ENCODE measurements at regions not wholly inside any gene's neighbourhood (a gene's known extent, or its start where the extent isn't known, plus 50 kb on each side); places are given as distances from the start of the nearest gene placed in this dataset.

DNA sequence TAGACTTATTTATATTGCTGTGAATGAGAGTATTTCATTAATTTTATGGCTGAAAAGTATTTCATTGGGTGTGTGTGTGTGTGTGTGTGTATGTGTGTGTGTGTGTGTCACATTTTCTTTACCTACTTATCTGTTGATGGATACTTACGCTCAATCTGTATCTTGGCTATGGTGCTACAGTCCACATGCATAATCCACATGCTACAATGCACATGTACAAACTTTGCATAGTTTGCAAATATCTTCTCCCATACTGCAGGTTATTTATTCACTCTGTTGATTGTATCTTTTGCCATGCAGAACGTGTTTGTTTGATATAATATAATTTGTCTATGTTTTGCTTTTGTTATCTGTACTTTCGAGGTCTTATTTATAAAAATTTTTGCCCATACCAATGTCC, 167.8 kb downstream of the RAB28 start:
- Histone ChIP-seq H3K36me3 (ENCODE audit: control insufficient read depth in 3 of 3, insufficient read depth in 3 of 3, low read length in 3 of 3) (no peaks in the 10 kb centered on the region), H3K27me3 (ENCODE audit: control insufficient read depth in 3 of 3, insufficient read depth in 3 of 3, low read length in 3 of 3) (no peaks in the 10 kb centered on the region)

DNA sequence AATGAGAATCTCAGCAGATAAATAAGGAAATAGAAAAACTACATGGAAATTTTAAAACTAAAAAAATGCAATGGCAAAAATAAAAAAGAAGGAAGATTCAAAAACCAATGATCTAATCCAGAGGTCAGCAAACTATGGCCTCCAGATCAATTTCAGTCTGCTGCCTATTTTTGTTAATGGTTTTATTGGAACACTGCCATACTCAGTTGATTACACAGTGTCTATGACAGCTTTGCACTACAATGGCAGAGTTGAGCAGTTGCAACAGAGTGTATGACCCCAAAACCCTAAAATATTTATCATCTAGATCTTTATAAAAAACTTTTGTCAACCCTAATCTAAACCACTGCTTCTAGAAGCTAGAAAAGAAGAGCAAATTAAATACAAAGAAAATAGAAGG, 170.3 kb downstream of the RAB28 start:
- H3K27ac ChIP-seq (ENCODE audit: low read depth, low read length) = no peak overlapping the region
- H3K27me3 ChIP-seq (ENCODE audit: control insufficient read depth in 3 of 3, insufficient read depth in 3 of 3, low read length in 3 of 3) = no peaks in the 10 kb centered on the region
- no peaks in the 10 kb centered on the region for H3K36me3 ChIP-seq (ENCODE audit: control insufficient read depth in 3 of 3, insufficient read depth in 3 of 3, low read length in 3 of 3)
- no peaks in the 10 kb centered on the region for H3K4me1 ChIP-seq (ENCODE audit: control insufficient read depth in 3 of 3, insufficient read depth in 3 of 3, low read length in 3 of 3)
- no peak overlapping the region for H3K9ac ChIP-seq (ENCODE audit: low read depth in 1 of 3, low read length in 3 of 3)
- H3K4me3 ChIP-seq (ENCODE audit: low read length in 3 of 3) = no peak overlapping the region
- no peaks in the 10 kb centered on the region for H3K9me3 ChIP-seq (ENCODE audit: control insufficient read depth in 3 of 3, low read length in 3 of 3)

More for the DNA sequence above, 167.8 kb downstream of the RAB28 start:
- Histone ChIP-seq H3K4me1 (ENCODE audit: control insufficient read depth in 3 of 3, insufficient read depth in 3 of 3, low read length in 3 of 3) (no peaks in the 10 kb centered on the region), H3K9ac (ENCODE audit: low read depth in 1 of 3, low read length in 3 of 3) (no peak overlapping the region), H3K9me3 (ENCODE audit: control insufficient read depth in 3 of 3, low read length in 3 of 3) (no peaks in the 10 kb centered on the region), H3K4me3 (ENCODE audit: low read length in 3 of 3) (no peak overlapping the region), H3K27ac (ENCODE audit: low read depth, low read length) (no peak overlapping the region)

- Histone ChIP-seq H3K27ac (ENCODE audit: low read depth, low read length) (no peak overlapping the region), H3K9ac (ENCODE audit: low read depth in 1 of 3, low read length in 3 of 3) (no peak overlapping the region), H3K4me3 (ENCODE audit: low read length in 3 of 3) (no peak overlapping the region), H3K4me1 (ENCODE audit: control insufficient read depth in 3 of 3, insufficient read depth in 3 of 3, low read length in 3 of 3) (no peaks in the 10 kb centered on the region), H3K36me3 (ENCODE audit: control insufficient read depth in 3 of 3, insufficient read depth in 3 of 3, low read length in 3 of 3) (no peaks in the 10 kb centered on the region), H3K27me3 (ENCODE audit: control insufficient read depth in 3 of 3, insufficient read depth in 3 of 3, low read length in 3 of 3) (no peaks in the 10 kb centered on the region), H3K9me3 (ENCODE audit: control insufficient read depth in 3 of 3, low read length in 3 of 3) (no peaks in the 10 kb centered on the region)
Observed at GRCh38 chr4:13312264-13312663, 171.9 kb downstream of the RAB28 start.

DNA sequence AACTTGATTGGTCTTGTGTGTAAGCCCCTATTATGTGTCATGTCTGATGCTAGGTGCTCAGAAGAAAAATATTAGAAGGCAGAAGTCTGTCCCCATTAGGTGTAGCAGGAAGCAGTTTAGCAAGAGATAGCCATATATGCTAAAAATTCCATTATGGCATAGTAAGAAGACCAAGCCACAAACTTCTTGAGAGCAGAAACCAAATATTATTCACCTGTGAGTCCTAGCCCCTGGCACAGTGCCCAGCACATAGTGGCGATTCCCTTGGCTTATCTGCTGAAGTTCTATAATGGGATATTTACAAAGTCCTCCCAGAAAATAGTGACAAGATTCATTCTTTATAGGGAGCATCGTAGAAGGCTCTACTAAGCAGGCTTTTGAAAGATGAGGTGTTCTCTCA, 174.4 kb downstream of the RAB28 start:
- no peaks in the 10 kb centered on the region for H3K9me3 ChIP-seq (ENCODE audit: control insufficient read depth in 3 of 3, low read length in 3 of 3)
- H3K36me3 ChIP-seq (ENCODE audit: control insufficient read depth in 3 of 3, insufficient read depth in 3 of 3, low read length in 3 of 3) = no peaks in the 10 kb centered on the region
- H3K4me3 ChIP-seq (ENCODE audit: low read length in 3 of 3) = no peak overlapping the region
- no peak overlapping the region for H3K9ac ChIP-seq (ENCODE audit: low read depth in 1 of 3, low read length in 3 of 3)
- H3K4me1 ChIP-seq (ENCODE audit: control insufficient read depth in 3 of 3, insufficient read depth in 3 of 3, low read length in 3 of 3) = no peaks in the 10 kb centered on the region
- no peaks in the 10 kb centered on the region for H3K27me3 ChIP-seq (ENCODE audit: control insufficient read depth in 3 of 3, insufficient read depth in 3 of 3, low read length in 3 of 3)
- H3K27ac ChIP-seq (ENCODE audit: low read depth, low read length) = no peak overlapping the region

GRCh38 chr4:13306356-13306755, 177.8 kb downstream of the RAB28 start:
- Histone ChIP-seq H3K27me3 (ENCODE audit: control insufficient read depth in 3 of 3, insufficient read depth in 3 of 3, low read length in 3 of 3) (no peaks in the 10 kb centered on the region), H3K4me1 (ENCODE audit: control insufficient read depth in 3 of 3, insufficient read depth in 3 of 3, low read length in 3 of 3) (peaks cover 0 to 3% (median 0%) of the 10 kb centered on the region in 3 donors), H3K36me3 (ENCODE audit: control insufficient read depth in 3 of 3, insufficient read depth in 3 of 3, low read length in 3 of 3) (no peaks in the 10 kb centered on the region), H3K27ac (ENCODE audit: low read depth, low read length) (no peak overlapping the region), H3K9ac (ENCODE audit: low read depth in 1 of 3, low read length in 3 of 3) (no peak overlapping the region), H3K4me3 (ENCODE audit: low read length in 3 of 3) (no peak overlapping the region), H3K9me3 (ENCODE audit: control insufficient read depth in 3 of 3, low read length in 3 of 3) (no peaks in the 10 kb centered on the region)

GRCh38 chr4:13302876-13303275, 181.3 kb downstream of the RAB28 start:
- H3K4me1 ChIP-seq (ENCODE audit: control insufficient read depth in 3 of 3, insufficient read depth in 3 of 3, low read length in 3 of 3) = peaks cover 0 to 3% (median 0%) of the 10 kb centered on the region in 3 donors
- H3K27ac ChIP-seq (ENCODE audit: low read depth, low read length) = no peak overlapping the region

GRCh38 chr4:13299343-13299742, 184.8 kb downstream of the RAB28 start:
- Histone ChIP-seq H3K27me3 (ENCODE audit: control insufficient read depth in 3 of 3, insufficient read depth in 3 of 3, low read length in 3 of 3) (no peaks in the 10 kb centered on the region), H3K9me3 (ENCODE audit: control insufficient read depth in 3 of 3, low read length in 3 of 3) (peaks cover 0 to 9% (median 6%) of the 10 kb centered on the region in 3 donors), H3K36me3 (ENCODE audit: control insufficient read depth in 3 of 3, insufficient read depth in 3 of 3, low read length in 3 of 3) (no peaks in the 10 kb centered on the region), H3K27ac (ENCODE audit: low read depth, low read length) (no peak overlapping the region), H3K9ac (ENCODE audit: low read depth in 1 of 3, low read length in 3 of 3) (no peak overlapping the region), H3K4me1 (ENCODE audit: control insufficient read depth in 3 of 3, insufficient read depth in 3 of 3, low read length in 3 of 3) (peaks cover 0 to 3% (median 0%) of the 10 kb centered on the region in 3 donors), H3K4me3 (ENCODE audit: low read length in 3 of 3) (no peak overlapping the region)

More at GRCh38 chr4:13302876-13303275, 181.3 kb downstream of the RAB28 start:
- H3K36me3 ChIP-seq (ENCODE audit: control insufficient read depth in 3 of 3, insufficient read depth in 3 of 3, low read length in 3 of 3) = no peaks in the 10 kb centered on the region
- H3K9me3 ChIP-seq (ENCODE audit: control insufficient read depth in 3 of 3, low read length in 3 of 3) = peaks cover 0 to 4% (median 0%) of the 10 kb centered on the region in 3 donors
- H3K27me3 ChIP-seq (ENCODE audit: control insufficient read depth in 3 of 3, insufficient read depth in 3 of 3, low read length in 3 of 3) = no peaks in the 10 kb centered on the region
- no peak overlapping the region for H3K9ac ChIP-seq (ENCODE audit: low read depth in 1 of 3, low read length in 3 of 3)
- H3K4me3 ChIP-seq (ENCODE audit: low read length in 3 of 3) = no peak overlapping the region

- H3K4me3 ChIP-seq (ENCODE audit: low read length in 3 of 3) = no peak overlapping the region
- H3K9me3 ChIP-seq (ENCODE audit: control insufficient read depth in 3 of 3, low read length in 3 of 3) = peaks cover 0 to 9% (median 6%) of the 10 kb centered on the region in 3 donors
- H3K27me3 ChIP-seq (ENCODE audit: control insufficient read depth in 3 of 3, insufficient read depth in 3 of 3, low read length in 3 of 3) = no peaks in the 10 kb centered on the region
- H3K9ac ChIP-seq (ENCODE audit: low read depth in 1 of 3, low read length in 3 of 3) = no peak overlapping the region
- H3K4me1 ChIP-seq (ENCODE audit: control insufficient read depth in 3 of 3, insufficient read depth in 3 of 3, low read length in 3 of 3) = peaks cover 0 to 3% (median 0%) of the 10 kb centered on the region in 3 donors
- H3K27ac ChIP-seq (ENCODE audit: low read depth, low read length) = no peak overlapping the region
- no peaks in the 10 kb centered on the region for H3K36me3 ChIP-seq (ENCODE audit: control insufficient read depth in 3 of 3, insufficient read depth in 3 of 3, low read length in 3 of 3)
Observed at GRCh38 chr4:13298655-13299054, 185.5 kb downstream of the RAB28 start.

GRCh38 chr4:13296986-13297385, 187.2 kb downstream of the RAB28 start:
- Histone ChIP-seq H3K9me3 (ENCODE audit: control insufficient read depth in 3 of 3, low read length in 3 of 3) (peaks cover 0 to 9% (median 6%) of the 10 kb centered on the region in 3 donors), H3K27ac (ENCODE audit: low read depth, low read length) (no peak overlapping the region)

DNA sequence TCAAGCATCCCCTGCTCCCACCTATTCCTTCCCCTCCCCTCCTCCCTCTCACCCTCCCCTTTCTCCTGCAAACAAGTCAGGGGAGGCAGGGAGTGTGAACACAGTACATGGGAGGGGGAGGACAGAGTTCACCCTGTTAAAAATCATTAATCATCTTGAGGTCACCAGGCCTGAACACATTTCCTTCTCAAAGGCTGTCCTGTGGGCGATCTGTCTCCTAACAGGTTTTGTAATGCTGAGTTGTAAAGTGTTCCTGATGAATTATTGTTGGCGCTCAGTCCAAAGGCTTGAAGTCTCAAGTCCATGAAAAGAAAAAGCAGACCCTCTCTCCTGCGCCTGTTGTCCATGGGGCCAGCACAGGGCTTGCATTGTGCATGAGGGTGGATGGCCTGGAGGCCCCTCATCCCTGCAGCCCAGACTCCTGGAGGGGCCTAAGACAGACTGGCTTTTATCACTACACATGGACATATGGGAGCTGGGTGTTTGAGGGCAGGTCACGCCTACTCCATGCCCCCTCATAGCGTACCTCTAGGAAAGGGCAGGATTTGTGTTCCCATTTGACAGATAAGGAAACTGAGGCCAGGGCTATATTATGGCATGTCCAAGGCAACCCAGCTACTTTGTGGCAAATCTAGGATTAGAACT, 189.1 kb downstream of the RAB28 start:
- Histone ChIP-seq H3K27ac (ENCODE audit: low read depth, low read length) (no peak overlapping the region), H3K27me3 (ENCODE audit: control insufficient read depth in 3 of 3, insufficient read depth in 3 of 3, low read length in 3 of 3) (no peaks in the 10 kb centered on the region), H3K4me1 (ENCODE audit: control insufficient read depth in 3 of 3, insufficient read depth in 3 of 3, low read length in 3 of 3) (no peaks in the 10 kb centered on the region), H3K36me3 (ENCODE audit: control insufficient read depth in 3 of 3, insufficient read depth in 3 of 3, low read length in 3 of 3) (no peaks in the 10 kb centered on the region), H3K9me3 (ENCODE audit: control insufficient read depth in 3 of 3, low read length in 3 of 3) (peaks cover 0 to 9% (median 6%) of the 10 kb centered on the region in 3 donors), H3K9ac (ENCODE audit: low read depth in 1 of 3, low read length in 3 of 3) (no peak overlapping the region), H3K4me3 (ENCODE audit: low read length in 3 of 3) (no peak overlapping the region)

More at GRCh38 chr4:13296986-13297385, 187.2 kb downstream of the RAB28 start:
- Histone ChIP-seq H3K27me3 (ENCODE audit: control insufficient read depth in 3 of 3, insufficient read depth in 3 of 3, low read length in 3 of 3) (no peaks in the 10 kb centered on the region), H3K36me3 (ENCODE audit: control insufficient read depth in 3 of 3, insufficient read depth in 3 of 3, low read length in 3 of 3) (no peaks in the 10 kb centered on the region), H3K9ac (ENCODE audit: low read depth in 1 of 3, low read length in 3 of 3) (no peak overlapping the region), H3K4me3 (ENCODE audit: low read length in 3 of 3) (no peak overlapping the region), H3K4me1 (ENCODE audit: control insufficient read depth in 3 of 3, insufficient read depth in 3 of 3, low read length in 3 of 3) (no peaks in the 10 kb centered on the region)

All from skeletal muscle tissue (tissue), 3 donors.